ENCODE measurements at regions not wholly inside any gene's neighbourhood (a gene's known extent, or its start where the extent isn't known, plus 50 kb on each side); places are given as distances from the start of the nearest gene placed in this dataset.

DNA sequence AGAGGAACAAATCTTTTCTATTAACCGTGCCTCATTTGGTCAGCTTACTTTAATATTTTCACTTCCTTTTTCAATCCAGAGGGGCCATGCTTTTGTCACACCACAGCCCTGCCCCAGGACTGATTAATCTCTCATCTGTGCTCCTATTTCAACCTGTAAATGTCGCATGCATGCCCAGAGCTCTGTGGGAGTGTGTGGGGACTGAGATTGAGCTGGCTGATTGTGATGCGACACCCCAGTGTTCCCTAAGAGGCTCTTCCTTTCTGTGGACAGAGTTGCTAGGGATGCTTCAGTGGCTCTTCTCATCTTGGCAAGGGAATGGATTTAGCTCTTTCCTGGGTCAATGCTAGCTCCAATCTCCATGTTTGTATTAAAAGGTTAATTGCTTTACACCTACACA lies 249.6 kb downstream of the TDRD3 start:
- Histone ChIP-seq H3K36me3 (ENCODE audit: control insufficient read depth, insufficient read depth, low read length) (no peaks in the 10 kb centered on the region), H3K9me3 (ENCODE audit: control insufficient read depth, low read length) (no peaks in the 10 kb centered on the region), H3K27me3 (ENCODE audit: control insufficient read depth, insufficient read depth, low read length, poor library complexity, severe bottlenecking) (no peaks in the 10 kb centered on the region), H3K9ac (ENCODE audit: extremely low read depth, low read length, poor library complexity, severe bottlenecking) (no peak overlapping the region), H3K27ac (ENCODE audit: low read depth, low read length) (no peak overlapping the region), H3K4me1 (ENCODE audit: control insufficient read depth, insufficient read depth, low read length) (no peaks in the 10 kb centered on the region), H3K4me3 (ENCODE audit: low read length) (no peak overlapping the region)
- Mint-ChIP-seq H3K27ac (no peak overlapping the region), H3K4me1 (peaks cover 14% of the 10 kb centered on the region), H3K36me3 (ENCODE audit: low read depth) (no peaks in the 10 kb centered on the region), H3K4me3 (no peak overlapping the region), H3K9me3 (no peaks in the 10 kb centered on the region), H3K27me3 (ENCODE audit: insufficient read depth) (no peaks in the 10 kb centered on the region)
- TF ChIP-seq CTCF (conservative IDR thresholded peaks at IDR 0.05) = no peak
- peak; percentile 63 for DNase-seq
- 84 to 100% methylated on average over 1 to 3 of the region's 3 CpGs for WGBS, 2 experiments (ENCODE audit: insufficient coverage in 1 of 2, insufficient read length in 1 of 2)

DNA sequence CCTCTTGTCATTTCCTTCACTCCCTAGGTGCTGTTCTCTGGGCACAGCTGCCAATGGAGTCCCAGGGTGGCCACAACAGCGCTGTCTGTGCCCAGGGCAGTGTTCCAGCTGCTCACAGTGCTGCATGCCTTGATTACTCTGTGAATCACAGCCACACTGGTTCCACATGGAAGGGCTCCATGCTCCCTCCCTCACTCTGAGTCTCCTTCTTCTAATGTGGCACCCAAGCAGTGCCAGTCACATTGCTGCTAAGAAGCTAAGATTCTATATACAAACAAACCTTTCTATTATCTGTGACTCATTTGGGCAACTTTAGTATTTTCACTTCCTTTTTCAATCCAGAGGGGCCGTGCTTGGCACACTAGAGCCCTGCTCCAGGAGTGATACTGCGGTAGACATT lies 248.7 kb downstream of the TDRD3 start:
- Mint-ChIP-seq H3K27me3 (ENCODE audit: insufficient read depth) (no peaks in the 10 kb centered on the region), H3K27ac (no peak overlapping the region), H3K4me1 (peaks cover 10% of the 10 kb centered on the region), H3K4me3 (no peak overlapping the region), H3K36me3 (ENCODE audit: low read depth) (no peaks in the 10 kb centered on the region), H3K9me3 (no peaks in the 10 kb centered on the region)
- Histone ChIP-seq H3K27ac (ENCODE audit: low read depth, low read length) (no peak overlapping the region), H3K9me3 (ENCODE audit: control insufficient read depth, low read length) (no peaks in the 10 kb centered on the region), H3K27me3 (ENCODE audit: control insufficient read depth, insufficient read depth, low read length, poor library complexity, severe bottlenecking) (no peaks in the 10 kb centered on the region), H3K4me3 (ENCODE audit: low read length) (no peak overlapping the region), H3K36me3 (ENCODE audit: control insufficient read depth, insufficient read depth, low read length) (no peaks in the 10 kb centered on the region), H3K9ac (ENCODE audit: extremely low read depth, low read length, poor library complexity, severe bottlenecking) (no peak overlapping the region), H3K4me1 (ENCODE audit: control insufficient read depth, insufficient read depth, low read length) (no peaks in the 10 kb centered on the region)
- no peak for TF ChIP-seq CTCF (conservative IDR thresholded peaks at IDR 0.05)
- WGBS, 2 experiments (ENCODE audit: insufficient coverage in 1 of 2, insufficient read length in 1 of 2) = 93 to 97% methylated on average over 3 of the region's 3 CpGs
- DNase-seq = no peak

DNA sequence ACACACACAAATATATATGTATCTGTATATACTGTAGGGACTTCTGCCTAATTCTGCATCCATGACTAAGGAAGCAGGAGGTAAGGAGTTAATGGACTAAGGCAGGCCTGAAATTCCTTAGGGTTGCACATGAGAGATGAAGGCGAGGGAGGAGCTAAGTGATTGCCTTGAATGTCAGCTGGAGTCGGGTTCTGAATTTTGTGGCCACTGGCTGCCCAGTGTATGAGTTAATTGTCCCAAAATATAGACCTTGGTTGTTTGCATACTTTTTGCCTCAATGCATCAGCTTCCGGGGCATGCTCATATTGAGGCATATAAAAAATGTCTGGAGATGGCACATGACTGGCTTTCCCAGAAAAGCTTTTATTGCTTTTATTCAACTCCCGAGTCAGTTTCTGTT lies 245.5 kb downstream of the TDRD3 start:
- Mint-ChIP-seq H3K36me3 (ENCODE audit: low read depth) (no peaks in the 10 kb centered on the region), H3K27ac (no peak overlapping the region), H3K27me3 (ENCODE audit: insufficient read depth) (no peaks in the 10 kb centered on the region), H3K4me1 (peaks cover 10% of the 10 kb centered on the region), H3K9me3 (no peaks in the 10 kb centered on the region), H3K4me3 (no peak overlapping the region)
- H3K4me1 ChIP-seq (ENCODE audit: control insufficient read depth, insufficient read depth, low read length) = no peaks in the 10 kb centered on the region
- H3K27me3 ChIP-seq (ENCODE audit: control insufficient read depth, insufficient read depth, low read length, poor library complexity, severe bottlenecking) = no peaks in the 10 kb centered on the region
- no peaks in the 10 kb centered on the region for H3K36me3 ChIP-seq (ENCODE audit: control insufficient read depth, insufficient read depth, low read length)
- 85 to 88% methylated on average over 2 to 4 of the region's 4 CpGs for WGBS, 2 experiments (ENCODE audit: insufficient coverage in 1 of 2, insufficient read length in 1 of 2)
- H3K4me3 ChIP-seq (ENCODE audit: low read length) = no peak overlapping the region
- H3K27ac ChIP-seq (ENCODE audit: low read depth, low read length) = no peak overlapping the region
- no peak overlapping the region for H3K9ac ChIP-seq (ENCODE audit: extremely low read depth, low read length, poor library complexity, severe bottlenecking)
- DNase-seq = no peak
- H3K9me3 ChIP-seq (ENCODE audit: control insufficient read depth, low read length) = no peaks in the 10 kb centered on the region
- TF ChIP-seq CTCF (conservative IDR thresholded peaks at IDR 0.05) = no peak

All from endodermal cell (in vitro differentiated cells).